ENCODE measurements at regions not wholly inside any gene's neighbourhood (a gene's known extent, or its start where the extent isn't known, plus 50 kb on each side); places are given as distances from the start of the nearest gene placed in this dataset.

DNA sequence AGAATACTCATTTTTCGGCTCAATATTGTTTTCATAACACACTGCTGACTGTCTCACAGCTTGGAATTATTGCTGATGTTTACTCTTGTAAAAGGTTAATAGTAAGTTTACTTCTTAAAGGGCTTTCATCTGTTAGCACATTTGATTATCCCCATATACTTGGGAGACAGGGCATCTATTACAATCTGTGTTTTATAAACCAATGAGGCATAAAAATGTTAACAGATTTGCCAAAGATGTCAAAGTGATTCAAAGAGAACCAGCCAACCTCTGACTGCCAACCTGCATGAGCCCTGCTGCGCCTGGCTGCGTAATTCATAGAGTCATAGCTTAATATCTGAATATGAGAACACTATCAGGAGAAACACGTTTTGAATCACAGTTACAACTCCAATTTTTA lies 665.6 kb downstream of the TRIML1 start:
- Histone ChIP-seq H3K4me1 (no peaks in the 10 kb centered on the region), H3K27me3 (no peaks in the 10 kb centered on the region), H3K4me3 (no peak overlapping the region), H3K36me3 (no peaks in the 10 kb centered on the region), H3K27ac (no peak overlapping the region), H3K9me3 (no peaks in the 10 kb centered on the region)
- TF ChIP-seq POLR2A (IDR thresholded peaks at IDR 0.05) (no peak), POLR2AphosphoS5 (IDR thresholded peaks at IDR 0.05) (no peak), EP300 (IDR thresholded peaks at IDR 0.05) (no peak)
- TF ChIP-seq, protein P1, sequence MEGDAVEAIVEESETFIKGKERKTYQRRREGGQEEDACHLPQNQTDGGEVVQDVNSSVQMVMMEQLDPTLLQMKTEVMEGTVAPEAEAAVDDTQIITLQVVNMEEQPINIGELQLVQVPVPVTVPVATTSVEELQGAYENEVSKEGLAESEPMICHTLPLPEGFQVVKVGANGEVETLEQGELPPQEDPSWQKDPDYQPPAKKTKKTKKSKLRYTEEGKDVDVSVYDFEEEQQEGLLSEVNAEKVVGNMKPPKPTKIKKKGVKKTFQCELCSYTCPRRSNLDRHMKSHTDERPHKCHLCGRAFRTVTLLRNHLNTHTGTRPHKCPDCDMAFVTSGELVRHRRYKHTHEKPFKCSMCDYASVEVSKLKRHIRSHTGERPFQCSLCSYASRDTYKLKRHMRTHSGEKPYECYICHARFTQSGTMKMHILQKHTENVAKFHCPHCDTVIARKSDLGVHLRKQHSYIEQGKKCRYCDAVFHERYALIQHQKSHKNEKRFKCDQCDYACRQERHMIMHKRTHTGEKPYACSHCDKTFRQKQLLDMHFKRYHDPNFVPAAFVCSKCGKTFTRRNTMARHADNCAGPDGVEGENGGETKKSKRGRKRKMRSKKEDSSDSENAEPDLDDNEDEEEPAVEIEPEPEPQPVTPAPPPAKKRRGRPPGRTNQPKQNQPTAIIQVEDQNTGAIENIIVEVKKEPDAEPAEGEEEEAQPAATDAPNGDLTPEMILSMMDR (IDR thresholded peaks at IDR 0.05), result no peak
- WGBS, 2 donors (ENCODE audit: low coverage in 1 of 2), result 53 to 68% methylated on average over 4 of the region's 4 CpGs
- ATAC-seq, result no peak

DNA sequence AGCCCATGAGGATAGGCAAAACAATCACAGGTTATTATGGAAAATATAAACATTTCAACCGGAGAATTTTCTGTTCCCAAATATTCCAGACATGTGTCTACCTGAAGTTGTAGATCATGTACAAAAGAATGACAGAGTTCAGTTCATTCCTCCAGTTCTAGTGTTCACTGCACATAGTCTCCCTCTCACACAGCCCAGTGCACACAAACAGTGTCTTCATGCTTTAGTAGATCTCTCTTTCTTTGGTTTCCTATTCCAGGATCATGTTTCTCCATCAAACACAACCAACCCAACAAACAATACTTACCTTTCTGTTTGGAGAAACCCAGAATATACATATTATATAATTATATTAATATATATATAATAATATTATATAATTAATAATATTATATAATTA lies 671.9 kb downstream of the TRIML1 start:
- no peak overlapping the region for H3K4me3 ChIP-seq
- ATAC-seq, result no peak
- H3K27ac ChIP-seq, result no peak overlapping the region
- TF ChIP-seq POLR2AphosphoS5 (IDR thresholded peaks at IDR 0.05) (no peak), EP300 (IDR thresholded peaks at IDR 0.05) (no peak), POLR2A (IDR thresholded peaks at IDR 0.05) (no peak)
- TF ChIP-seq, protein P1 (IDR thresholded peaks at IDR 0.05), result no peak
- 83 to 100% methylated on average over 1 of the region's 1 CpG for WGBS, 2 donors (ENCODE audit: low coverage in 1 of 2)
- H3K9me3 ChIP-seq, result no peaks in the 10 kb centered on the region
- H3K4me1 ChIP-seq, result no peaks in the 10 kb centered on the region
- H3K36me3 ChIP-seq, result no peaks in the 10 kb centered on the region
- H3K27me3 ChIP-seq, result no peaks in the 10 kb centered on the region

- Histone ChIP-seq H3K27ac (no peak overlapping the region), H3K4me1 (no peaks in the 10 kb centered on the region), H3K9me3 (no peaks in the 10 kb centered on the region), H3K27me3 (no peaks in the 10 kb centered on the region), H3K4me3 (no peak overlapping the region), H3K36me3 (no peaks in the 10 kb centered on the region)
- TF ChIP-seq POLR2A (IDR thresholded peaks at IDR 0.05) (no peak), POLR2AphosphoS5 (IDR thresholded peaks at IDR 0.05) (no peak), EP300 (IDR thresholded peaks at IDR 0.05) (no peak)
- TF ChIP-seq, protein P1 (IDR thresholded peaks at IDR 0.05), result no peak
- WGBS, 2 donors (ENCODE audit: low coverage in 1 of 2), result 35 to 50% methylated on average over 1 of the region's 1 CpG
- no peak for ATAC-seq
Observed at GRCh38 chr4:188812644-188813043, 673.4 kb downstream of the TRIML1 start.

GRCh38 chr4:188818300-188818699 lies 679.1 kb downstream of the TRIML1 start:
- WGBS, 2 donors (ENCODE audit: low coverage in 1 of 2), result 79 to 96% methylated on average over 3 to 6 of the region's 6 CpGs
- Histone ChIP-seq H3K4me1 (no peaks in the 10 kb centered on the region), H3K36me3 (no peaks in the 10 kb centered on the region), H3K27ac (no peak overlapping the region), H3K27me3 (no peaks in the 10 kb centered on the region), H3K9me3 (no peaks in the 10 kb centered on the region), H3K4me3 (no peak overlapping the region)
- ATAC-seq, result no peak
- TF ChIP-seq POLR2A (IDR thresholded peaks at IDR 0.05) (no peak), POLR2AphosphoS5 (IDR thresholded peaks at IDR 0.05) (no peak), EP300 (IDR thresholded peaks at IDR 0.05) (no peak)
- TF ChIP-seq, protein P1 (IDR thresholded peaks at IDR 0.05), result no peak

DNA sequence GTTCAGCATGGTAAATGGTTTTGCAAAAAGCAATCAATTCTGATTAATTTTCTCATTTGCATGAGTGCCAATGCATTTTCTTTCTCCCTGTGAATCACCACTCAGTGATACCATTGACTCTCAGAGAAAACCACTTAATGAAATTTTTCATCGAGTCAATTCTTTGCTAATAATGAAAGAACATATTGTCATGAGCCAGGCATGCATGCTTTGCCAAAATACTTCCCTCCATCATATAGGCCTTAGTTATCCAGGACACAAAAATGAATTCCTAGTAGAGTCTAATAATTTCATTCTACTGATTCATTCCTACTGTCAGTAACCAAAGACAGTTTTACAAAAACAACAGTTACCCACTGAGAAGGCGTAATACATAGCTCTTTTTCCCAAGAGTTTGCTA lies 680.0 kb downstream of the TRIML1 start:
- 48 to 89% methylated on average over 2 of the region's 2 CpGs for WGBS, 2 donors (ENCODE audit: low coverage in 1 of 2)
- no peak for ATAC-seq
- no peaks in the 10 kb centered on the region for H3K36me3 ChIP-seq
- no peak overlapping the region for H3K4me3 ChIP-seq
- no peak for TF ChIP-seq POLR2A (IDR thresholded peaks at IDR 0.05)
- TF ChIP-seq POLR2AphosphoS5 (IDR thresholded peaks at IDR 0.05), result no peak
- TF ChIP-seq EP300 (IDR thresholded peaks at IDR 0.05), result no peak
- TF ChIP-seq, protein P1 (IDR thresholded peaks at IDR 0.05), result no peak
- H3K4me1 ChIP-seq, result no peaks in the 10 kb centered on the region
- no peaks in the 10 kb centered on the region for H3K9me3 ChIP-seq
- H3K27ac ChIP-seq, result no peak overlapping the region
- H3K27me3 ChIP-seq, result no peaks in the 10 kb centered on the region

All from gastroesophageal sphincter (tissue), 4 donors.